Progenitor cell of endocrine pancreas (in vitro differentiated cells): ENCODE measurements at regions not wholly inside any gene's neighbourhood (a gene's known extent, or its start where the extent isn't known, plus 50 kb on each side); places are given as distances from the start of the nearest gene placed in this dataset.

Experiments used
- DNase-seq: peaks from one replicate; pipeline ENCODE4 v3.0.0; 2021; ENCODE audit warnings: low spot score; ENCODE audit not compliant: unreplicated experiment
- H3K27ac Mint-ChIP-seq: 2 replicates; pipeline ENCODE4 v1.8.0; 2021; ENCODE audit warnings: mild to moderate bottlenecking, moderate library complexity, mixed read lengths
- H3K27me3 Mint-ChIP-seq: 2 replicates; pipeline ENCODE4 v1.8.0; 2021; ENCODE audit warnings: mixed read lengths
- H3K36me3 Mint-ChIP-seq: 2 replicates; pipeline ENCODE4 v1.8.0; 2022; ENCODE audit warnings: mixed read lengths; ENCODE audit not compliant: insufficient read depth
- H3K4me1 Mint-ChIP-seq: 2 replicates; pipeline ENCODE4 v1.8.0; 2021; ENCODE audit warnings: low read depth, mixed read lengths
- H3K4me3 Mint-ChIP-seq: 2 replicates; pipeline ENCODE4 v1.8.0; 2021; ENCODE audit warnings: low read depth, mild to moderate bottlenecking, moderate library complexity, mixed read lengths
- H3K9me3 Mint-ChIP-seq: 2 replicates; pipeline ENCODE4 v1.8.0; 2021; ENCODE audit warnings: low read depth, mixed read lengths
- CTCF ChIP-seq: fragments of 200-600 bp; sonication (generic); IDR thresholded peaks from one replicate; pipeline ENCODE4 v1.5.0; 2021; ENCODE audit warnings: antibody characterized with exemption, mild to moderate bottlenecking; ENCODE audit not compliant: unreplicated experiment

- Mint-ChIP-seq H3K4me3 (no peak overlapping the region), H3K36me3 (no peaks in the 10 kb centered on the region), H3K4me1 (no peaks in the 10 kb centered on the region), H3K27ac (no peak overlapping the region), H3K27me3 (no peaks in the 10 kb centered on the region), H3K9me3 (peaks cover 10% of the 10 kb centered on the region)
- no peak for DNase-seq
- no peak for TF ChIP-seq CTCF
Observed at GRCh38 chr2:223251656-223252229, 199.8 kb downstream of the KCNE4 start.

DNA sequence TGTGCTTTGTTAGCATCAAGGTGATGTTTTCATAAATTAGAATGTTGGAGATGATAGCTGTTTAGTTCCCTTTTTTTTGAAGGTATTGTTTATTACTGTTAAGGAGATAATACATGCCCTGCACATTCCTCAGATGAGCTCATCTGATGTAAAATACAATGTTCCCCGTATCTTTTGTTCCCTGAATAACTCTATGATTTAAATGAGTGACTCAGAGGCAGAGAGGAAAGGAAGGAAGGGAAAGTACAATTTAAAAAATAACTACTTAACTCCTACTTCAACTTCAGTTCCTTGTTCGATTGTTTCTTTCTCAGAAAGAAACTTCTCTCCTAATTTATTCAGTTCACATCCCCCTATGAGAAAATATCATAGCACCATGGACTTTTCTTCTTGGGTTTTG is 208.7 kb downstream of the KCNE4 start:
- DNase-seq = no peak
- Mint-ChIP-seq H3K4me1 (no peaks in the 10 kb centered on the region), H3K27ac (no peak overlapping the region), H3K27me3 (no peaks in the 10 kb centered on the region), H3K4me3 (no peak overlapping the region), H3K36me3 (peaks cover 1% of the 10 kb centered on the region), H3K9me3 (peaks cover 15% of the 10 kb centered on the region)
- no peak for TF ChIP-seq CTCF

GRCh38 chr2:223262946-223263345 is 211.0 kb downstream of the KCNE4 start:
- DNase-seq = no peak
- Mint-ChIP-seq H3K36me3 (peaks cover 1% of the 10 kb centered on the region), H3K27me3 (no peaks in the 10 kb centered on the region), H3K4me3 (no peak overlapping the region), H3K4me1 (no peaks in the 10 kb centered on the region), H3K9me3 (peaks cover 3% of the 10 kb centered on the region), H3K27ac (no peak overlapping the region)
- TF ChIP-seq CTCF = no peak

DNA sequence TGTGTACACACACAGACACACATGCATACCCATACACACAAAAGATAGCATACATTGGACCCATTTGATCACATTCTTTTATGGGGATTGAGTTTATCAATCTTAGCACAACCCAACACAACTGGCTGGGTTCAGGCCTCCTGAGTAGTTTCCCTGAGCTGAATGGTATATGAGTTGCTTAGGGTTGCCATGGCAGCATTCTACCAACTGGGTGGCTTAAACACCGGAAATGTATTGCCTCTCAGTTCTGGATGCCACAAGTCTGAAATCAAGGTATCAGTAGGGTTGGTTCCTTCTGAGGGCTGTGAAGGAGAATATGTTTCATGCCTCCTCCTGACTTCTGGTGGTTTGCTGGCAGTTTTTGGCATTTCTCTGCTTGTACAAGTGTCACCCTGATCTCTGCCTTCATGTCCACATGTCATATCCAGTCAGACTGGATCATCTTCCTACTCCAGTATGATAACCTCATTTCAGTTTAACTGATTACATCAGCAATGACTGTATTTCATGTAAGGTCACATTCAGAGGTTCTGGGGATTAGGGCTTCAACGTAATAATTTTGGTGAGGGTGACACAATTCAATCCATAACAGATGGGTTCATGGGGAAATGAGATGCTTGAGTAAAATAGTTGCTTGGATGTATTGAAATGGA is 212.7 kb downstream of the KCNE4 start:
- Mint-ChIP-seq H3K36me3 (no peaks in the 10 kb centered on the region), H3K4me3 (no peak overlapping the region), H3K4me1 (no peaks in the 10 kb centered on the region), H3K27me3 (no peaks in the 10 kb centered on the region), H3K9me3 (peaks cover 3% of the 10 kb centered on the region), H3K27ac (no peak overlapping the region)
- no peak for TF ChIP-seq CTCF
- no peak for DNase-seq

- H3K36me3 Mint-ChIP-seq = no peaks in the 10 kb centered on the region
- no peaks in the 10 kb centered on the region for H3K27me3 Mint-ChIP-seq
- H3K9me3 Mint-ChIP-seq = no peaks in the 10 kb centered on the region
- H3K27ac Mint-ChIP-seq = no peak overlapping the region
- no peak for TF ChIP-seq CTCF
- no peak for DNase-seq
- no peaks in the 10 kb centered on the region for H3K4me1 Mint-ChIP-seq
- H3K4me3 Mint-ChIP-seq = no peak overlapping the region
Observed at GRCh38 chr2:223267160-223267951, 215.4 kb downstream of the KCNE4 start.
